Body of pancreas (tissue), 4 donors: ENCODE measurements at regions not wholly inside any gene's neighbourhood (a gene's known extent, or its start where the extent isn't known, plus 50 kb on each side); places are given as distances from the start of the nearest gene placed in this dataset.

Experiments used
- CTCF ChIP-seq, 7 experiments: fragments of 450-650 bp in 4 of 7; fragments of 200-600 bp in 3 of 7; sonication (generic) in 3 of 7; IDR thresholded peaks; one replicate each; pipeline ENCODE4 v1.5.1; 2016 to 2019; ENCODE audit warnings: antibody characterized with exemption in 7 of 7
- POLR2A ChIP-seq, 3 donors: fragments of 450-650 bp; IDR thresholded peaks; one replicate each; pipeline ENCODE4 v1.6.1; 2016; ENCODE audit warnings: antibody characterized with exemption in 3 of 3, mild to moderate bottlenecking in 2 of 3

GRCh38 chr1:229068270-229068987, 202.5 kb upstream of the RAB4A start:
- TF ChIP-seq CTCF (IDR thresholded peaks at IDR 0.05) (no peak), POLR2A (IDR thresholded peaks at IDR 0.05) (no peak)
